ENCODE measurements at regions not wholly inside any gene's neighbourhood (a gene's known extent, or its start where the extent isn't known, plus 50 kb on each side); places are given as distances from the start of the nearest gene placed in this dataset.

GRCh38 chr13:107681600-107681999, 533.7 kb downstream of the LIG4 start:
- TF ChIP-seq CTCF (IDR thresholded peaks at IDR 0.05; ENCODE audit: insufficient read depth, low read depth, low read length), result no peak
- TF ChIP-seq EZH2 (IDR thresholded peaks at IDR 0.05; ENCODE audit: insufficient read depth, low read length), result no peak

All from astrocyte (in vitro differentiated cells and primary cell).